ENCODE measurements at regions not wholly inside any gene's neighbourhood (a gene's known extent, or its start where the extent isn't known, plus 50 kb on each side); places are given as distances from the start of the nearest gene placed in this dataset.
"Not testable (repeated sequence)": the region's sequence is repeated elsewhere in the genome, so short reads cannot be mapped to it uniquely, and the experiment has no call there.

GRCh38 chr7:20466543-20467021, 135.9 kb downstream of the ITGB8 start:
- peak in 1 of 2 donors; percentile 15 for DNase-seq

- no peak for DNase-seq
These were observed 139.4 kb downstream of the ITGB8 start for GRCh38 chr7:20470082-20470481.

DNA sequence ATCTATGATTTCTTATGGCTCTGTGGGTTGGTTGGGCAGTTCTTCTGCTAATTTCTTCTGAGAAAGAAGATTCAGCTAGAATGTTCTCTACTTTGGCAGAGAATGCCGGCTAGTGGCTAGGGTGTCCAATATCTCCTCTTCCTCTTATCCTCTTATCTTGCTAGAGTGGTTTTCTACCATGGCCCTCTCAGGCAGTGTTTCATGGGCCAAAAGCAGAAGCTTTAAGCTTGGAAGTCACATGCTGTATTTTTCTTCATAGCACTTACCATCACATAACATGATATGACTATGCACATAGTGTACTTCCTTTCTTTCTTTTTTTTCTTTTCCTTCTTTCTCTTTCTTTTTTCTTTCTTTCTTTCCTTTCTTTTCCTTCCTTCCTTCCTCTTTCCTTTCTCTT, 140.0 kb downstream of the ITGB8 start:
- DNase-seq = peak in 1 of 2 donors; percentile 1

DNA sequence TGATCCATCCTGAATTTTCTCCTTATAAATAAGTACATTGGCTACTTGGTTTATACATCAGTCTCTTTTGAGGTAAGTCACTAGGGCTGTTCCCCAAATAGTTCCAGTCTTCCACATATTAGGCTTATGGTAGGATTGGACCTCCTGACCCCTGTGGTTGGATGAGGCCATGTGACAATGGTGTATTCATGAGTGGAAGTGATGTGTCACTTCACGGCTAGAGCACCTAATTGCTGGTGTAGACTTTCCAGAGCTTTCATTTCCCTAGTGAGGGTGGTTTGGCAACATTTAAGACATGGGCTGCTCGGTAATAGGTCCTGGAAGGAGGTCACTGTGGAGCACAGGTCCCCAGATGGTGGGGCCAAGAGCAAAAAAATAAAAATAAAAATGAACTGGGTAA, 141.2 kb upstream of the ABCB5 start:
- DNase-seq = no peak

- no peak for DNase-seq
These were observed 139.7 kb upstream of the ABCB5 start for GRCh38 chr7:20475756-20476155.

DNA sequence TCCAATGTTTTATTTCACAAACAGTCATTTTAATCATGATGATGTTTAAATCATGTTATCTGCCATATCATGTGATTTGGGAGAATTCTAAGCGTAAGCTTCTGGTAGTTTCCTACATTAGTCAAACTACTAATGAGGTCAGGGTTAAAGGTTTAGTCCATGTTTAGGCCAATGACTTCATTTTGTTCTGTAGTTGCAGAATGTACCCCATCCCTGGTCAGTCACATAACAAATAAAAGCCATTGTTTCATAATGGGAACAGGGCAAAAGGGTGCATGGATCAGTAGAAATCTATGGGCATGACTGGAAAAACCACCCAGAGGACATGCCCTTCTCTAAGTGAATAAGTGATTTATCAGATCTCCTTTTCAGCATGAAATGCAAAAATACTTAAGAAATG, 138.4 kb upstream of the ABCB5 start:
- no peak for DNase-seq

GRCh38 chr7:20479706-20480105, 135.8 kb upstream of the ABCB5 start:
- no peak for DNase-seq

DNA sequence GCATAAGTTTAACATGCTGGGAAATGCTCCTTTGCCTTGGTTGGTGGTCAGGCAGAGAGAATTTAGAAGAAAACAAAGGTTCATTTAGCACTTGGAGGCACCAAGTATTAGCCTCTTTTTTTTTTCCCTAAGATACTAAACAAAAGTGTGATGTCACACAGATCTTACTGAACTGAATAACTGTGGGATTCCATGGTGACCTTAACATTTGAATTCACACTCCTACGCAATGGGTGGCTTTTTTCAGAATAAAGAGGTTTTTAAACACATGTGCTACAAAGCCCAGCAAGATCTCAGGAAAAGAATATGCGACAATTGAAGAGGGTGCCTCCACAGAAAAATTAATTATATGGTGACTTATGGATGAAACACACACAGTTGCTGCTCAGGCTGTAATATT, 133.4 kb upstream of the ABCB5 start:
- DNase-seq = no peak

DNA sequence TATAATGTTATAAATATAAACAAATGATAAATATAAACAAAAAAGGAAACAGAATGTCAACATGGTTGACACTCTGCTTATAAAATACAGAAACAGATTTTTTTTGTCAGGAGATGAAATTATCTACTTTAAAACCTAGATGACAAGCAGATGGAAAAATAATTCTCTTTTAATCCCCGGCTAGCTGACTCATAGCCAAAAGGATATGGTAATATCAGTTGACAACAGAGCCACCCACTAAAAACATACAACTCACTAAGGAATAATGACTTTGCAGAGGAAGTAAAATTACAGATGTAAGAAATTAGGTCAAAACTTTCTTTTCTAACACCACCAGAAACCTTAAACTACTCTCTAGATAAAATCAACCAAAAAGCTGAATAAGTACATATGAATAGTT, 131.1 kb upstream of the ABCB5 start:
- no peak for DNase-seq

GRCh38 chr7:20488850-20489249, 126.6 kb upstream of the ABCB5 start:
- DNase-seq = no peak

DNA sequence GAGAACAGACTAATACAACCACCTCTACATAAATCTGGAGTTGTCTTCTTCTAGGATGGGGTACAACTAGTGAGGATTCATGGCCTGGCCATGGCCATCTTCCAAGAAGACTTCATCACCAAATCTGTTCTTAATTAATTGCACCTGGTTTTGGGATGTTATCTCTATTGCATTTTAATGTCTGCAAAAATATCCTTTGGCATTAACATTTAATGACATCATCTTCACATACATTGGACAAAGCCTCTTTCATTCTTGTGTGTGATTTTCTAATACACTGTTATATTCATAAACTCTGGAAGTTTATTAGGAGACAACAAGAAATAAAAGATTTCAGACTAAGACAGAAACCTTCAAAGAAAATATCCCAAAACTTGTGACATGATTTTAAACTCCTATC, 124.2 kb upstream of the ABCB5 start:
- no peak for DNase-seq

GRCh38 chr7:20494566-20494965, 120.9 kb upstream of the ABCB5 start:
- DNase-seq = no peak

DNA sequence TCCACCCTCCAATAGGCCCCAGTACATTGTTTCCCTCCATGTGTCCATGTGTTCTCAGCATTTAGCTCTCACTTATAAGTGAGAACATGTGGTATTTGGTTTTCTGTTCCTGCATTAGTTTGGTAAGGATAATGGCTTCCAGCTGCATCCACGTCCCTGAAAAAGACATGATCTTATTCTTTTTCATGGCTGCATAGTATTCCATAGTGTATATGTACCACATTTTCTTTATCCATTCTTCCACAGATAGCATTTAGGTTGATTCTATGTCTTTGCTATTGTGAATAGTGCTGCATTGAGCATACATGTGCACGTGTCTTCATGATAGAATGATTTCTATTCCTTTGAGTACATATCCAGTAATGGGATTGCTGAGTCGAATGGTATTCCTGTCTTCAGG, 114.0 kb upstream of the ABCB5 start:
- DNase-seq = not testable (repeated sequence)

DNA sequence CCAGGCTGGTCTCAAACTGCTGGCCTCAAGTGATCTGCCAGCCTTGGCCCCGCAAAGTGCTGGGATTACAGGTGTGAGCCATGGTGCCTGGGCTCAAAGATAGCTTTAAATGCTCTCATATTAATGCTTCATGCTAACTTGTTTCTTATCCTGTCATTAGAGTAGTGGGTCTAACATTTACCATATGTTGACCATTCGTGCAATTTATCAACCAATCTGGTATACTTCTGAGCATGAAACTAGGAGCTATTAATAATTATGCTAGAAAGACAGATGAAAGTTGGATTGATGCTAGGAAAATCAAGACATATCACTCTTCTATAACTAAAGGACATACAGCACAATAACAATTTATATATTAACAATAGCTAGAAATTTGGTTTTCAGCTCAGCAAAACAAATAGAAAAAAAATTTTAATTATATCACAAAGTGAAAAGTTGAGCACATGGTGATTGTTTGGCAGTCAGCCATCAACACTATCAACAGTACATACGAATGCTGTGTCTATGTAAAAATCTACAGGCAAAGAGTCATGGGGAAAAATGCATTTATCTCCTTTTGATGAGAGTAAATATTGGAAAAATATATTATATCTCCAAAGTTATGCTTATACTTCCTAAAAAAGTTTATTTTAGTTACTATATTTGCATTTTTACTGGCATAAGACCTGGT, 112.1 kb upstream of the ABCB5 start:
- no peak for DNase-seq

DNA sequence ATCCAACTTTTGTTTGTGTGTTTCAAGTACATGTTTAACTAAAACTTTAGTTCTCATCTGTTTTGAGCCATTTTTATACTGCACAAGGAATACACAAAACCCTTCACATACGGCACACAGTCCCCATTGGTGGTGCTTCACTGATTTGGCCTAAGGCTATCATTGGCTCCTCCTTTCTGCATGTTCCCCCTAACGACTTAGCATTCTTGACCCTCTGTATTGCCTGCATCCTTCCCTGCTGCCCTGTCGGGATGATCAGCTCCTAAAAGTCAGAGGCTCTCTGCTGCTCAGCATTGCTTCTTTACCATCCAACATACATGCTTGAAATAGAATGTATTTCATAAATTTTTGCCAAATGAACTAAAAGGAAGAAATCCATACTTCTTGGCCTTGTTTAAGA, 111.4 kb upstream of the ABCB5 start:
- DNase-seq = no peak

DNA sequence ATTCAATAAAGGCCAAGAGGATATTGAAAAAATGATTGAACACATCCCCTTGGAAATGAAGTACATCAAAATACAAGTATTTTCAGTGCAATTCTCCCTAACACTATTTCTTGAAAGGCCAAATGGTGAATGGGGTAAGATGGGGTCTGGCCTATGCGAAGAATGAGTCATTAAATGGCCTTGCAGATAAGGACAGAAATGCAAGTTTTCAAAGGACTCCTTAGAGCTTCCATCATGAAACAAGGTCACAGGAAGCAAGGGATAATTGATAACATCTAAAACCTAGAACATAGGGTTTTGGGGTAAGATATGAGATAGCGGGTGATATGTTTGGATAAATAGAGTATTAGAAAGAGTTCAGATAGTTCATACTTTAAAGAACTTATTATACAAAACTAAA, 109.3 kb upstream of the ABCB5 start:
- DNase-seq = no peak

- DNase-seq = no peak
These were observed 108.3 kb upstream of the ABCB5 start for GRCh38 chr7:20507157-20507556.

GRCh38 chr7:20508109-20508508, 107.4 kb upstream of the ABCB5 start:
- DNase-seq = peak in 1 of 2 donors; percentile 23

GRCh38 chr7:20509892-20510572, 105.4 kb upstream of the ABCB5 start:
- DNase-seq = no peak

DNA sequence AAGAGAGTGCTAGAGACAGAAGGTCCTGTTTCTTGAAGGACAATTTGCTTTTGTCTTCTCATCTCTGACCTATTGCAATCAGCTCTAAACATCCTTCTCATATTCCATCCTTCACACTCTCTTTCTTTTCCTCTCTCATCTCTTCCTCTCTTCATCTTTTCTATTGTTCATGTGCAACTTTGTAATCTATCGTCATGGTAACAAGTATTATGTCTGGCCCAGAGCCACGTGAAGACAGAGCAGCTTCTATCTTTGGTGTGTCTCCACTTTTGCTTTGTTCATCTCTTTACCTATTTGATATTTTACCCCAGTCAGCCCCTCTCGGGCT, 104.9 kb upstream of the ABCB5 start:
- no peak for DNase-seq

DNA sequence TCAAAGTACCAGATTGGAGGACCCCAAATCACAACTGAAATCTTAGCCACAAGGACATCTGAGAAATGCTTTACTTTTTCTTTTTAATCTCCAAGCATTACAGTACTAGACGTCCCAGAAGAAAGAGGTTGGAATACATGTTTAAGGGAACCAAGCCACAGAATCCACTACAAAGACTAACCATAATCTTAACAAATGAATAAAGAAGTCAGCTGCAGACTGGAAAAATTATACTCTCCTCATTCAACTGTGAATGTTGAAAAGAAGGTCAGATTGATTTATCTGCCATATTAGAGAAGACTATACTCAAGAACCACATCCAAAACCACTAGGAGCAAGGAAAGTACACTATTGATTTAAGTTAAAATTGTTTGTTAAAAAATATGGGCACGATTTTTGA, 102.1 kb upstream of the ABCB5 start:
- no peak for DNase-seq

GRCh38 chr7:20513897-20514296, 101.6 kb upstream of the ABCB5 start:
- no peak for DNase-seq

GRCh38 chr7:20514364-20514763, 101.1 kb upstream of the ABCB5 start:
- no peak for DNase-seq

DNA sequence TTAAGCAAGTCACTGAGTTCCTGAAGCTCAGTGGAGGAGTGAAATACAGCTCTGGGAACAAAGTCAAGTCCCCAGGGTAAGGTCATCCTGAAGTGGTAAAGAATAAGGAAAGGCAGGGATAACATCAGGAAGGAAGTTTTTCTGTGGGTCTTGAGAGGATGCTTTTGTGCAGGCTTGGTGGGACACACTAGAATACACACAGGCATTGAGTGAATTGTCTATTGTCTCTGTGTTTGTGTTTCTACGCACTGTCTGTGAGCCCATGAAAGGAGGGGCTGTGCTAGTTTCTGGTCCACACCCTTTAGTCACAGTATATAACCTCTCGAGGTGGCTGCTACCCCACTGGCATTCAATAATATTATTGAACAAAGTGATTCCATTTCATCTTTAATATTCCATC, 95.8 kb upstream of the ABCB5 start:
- DNase-seq = no peak

DNA sequence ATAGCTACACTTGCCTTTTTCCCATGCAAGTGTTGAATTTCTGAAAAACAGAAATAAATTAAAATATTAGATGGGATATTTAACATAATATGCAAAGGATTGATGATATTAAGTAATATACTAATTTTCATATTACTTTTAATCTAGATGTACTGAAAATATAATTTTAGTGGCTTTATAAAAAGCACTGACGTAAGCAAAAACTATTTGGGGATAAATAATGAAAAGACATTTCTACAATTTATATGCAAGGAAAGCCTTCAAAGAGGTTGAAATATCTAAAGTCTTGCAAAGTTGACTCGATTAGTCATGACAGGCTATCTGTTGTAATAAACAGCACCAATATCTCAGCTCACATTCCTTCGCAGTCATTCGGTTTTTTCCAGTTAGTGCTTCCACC, 94.9 kb upstream of the ABCB5 start:
- no peak for DNase-seq

Data from CD4-positive, alpha-beta T cell treated with Interferon alpha-2 for 1 hour (primary cell).